Thyroid gland (tissue), 4 donors: ENCODE measurements at regions not wholly inside any gene's neighbourhood (a gene's known extent, or its start where the extent isn't known, plus 50 kb on each side); places are given as distances from the start of the nearest gene placed in this dataset.

Source experiments
- DNase-seq, 2 donors: peaks; one replicate each; pipeline ENCODE4 v3.0.0-alpha.2; 2019
- H3K27ac ChIP-seq, 3 donors: fragments of 200-600 bp; sonication (generic); 1 replicate in 2 of 3; 2 replicates in 1 of 3; pipeline ENCODE4 v1.5.1; 2016 to 2019; ENCODE audit warnings: mild to moderate bottlenecking in 1 of 3, moderate library complexity in 1 of 3
- H3K27me3 ChIP-seq: fragments of 200-600 bp; sonication (generic); one replicate; pipeline ENCODE4 v1.5.1; 2019
- H3K36me3 ChIP-seq, 2 donors: fragments of 200-600 bp; sonication (generic); one replicate each; pipeline ENCODE4 v1.5.1; 2016 to 2019
- H3K4me1 ChIP-seq, 2 donors: fragments of 200-600 bp; sonication (generic); one replicate each; pipeline ENCODE4 v1.5.1; 2017 to 2019
- H3K4me3 ChIP-seq, 3 donors: fragments of 200-600 bp; sonication (generic); replicated peaks in 1 of 3; 1 replicate in 2 of 3; 2 replicates in 1 of 3; pipeline ENCODE4 v1.5.1; 2016; ENCODE audit warnings: mild to moderate bottlenecking in 1 of 3
- H3K9me3 ChIP-seq: fragments of 200-600 bp; sonication (generic); one replicate; pipeline ENCODE4 v1.5.1; 2017
- POLR2A ChIP-seq, 2 donors: fragments of 450-650 bp; IDR thresholded peaks; one replicate each; pipeline ENCODE4 v1.6.1; 2017; ENCODE audit warnings: antibody characterized with exemption in 2 of 2, mild to moderate bottlenecking in 2 of 2, moderate library complexity in 1 of 2
- WGBS, 2 donors: methylation state at CpG; one replicate each; pipeline ENCODE4 v1.1.5; 2017; 5-methylcytosine and 5-hydroxymethylcytosine counted together
- intact Hi-C: fragments of 100-400 bp; cut with DNase I; formaldehyde crosslinking; loops from one replicate; pipeline ENCODE4 v1.15.1; 2023
- TF ChIP-seq, protein P1 (sequence below), 6 experiments: fragments of 200-600 bp in 3 of 6; fragments of 450-650 bp in 3 of 6; sonication (generic) in 3 of 6; IDR thresholded peaks; one replicate each; pipeline ENCODE4 v1.5.1; 2016 to 2019; ENCODE audit warnings: antibody characterized with exemption in 6 of 6, mild to moderate bottlenecking in 2 of 6, inconsistent platforms in 1 of 6, moderate library complexity in 1 of 6

DNA sequence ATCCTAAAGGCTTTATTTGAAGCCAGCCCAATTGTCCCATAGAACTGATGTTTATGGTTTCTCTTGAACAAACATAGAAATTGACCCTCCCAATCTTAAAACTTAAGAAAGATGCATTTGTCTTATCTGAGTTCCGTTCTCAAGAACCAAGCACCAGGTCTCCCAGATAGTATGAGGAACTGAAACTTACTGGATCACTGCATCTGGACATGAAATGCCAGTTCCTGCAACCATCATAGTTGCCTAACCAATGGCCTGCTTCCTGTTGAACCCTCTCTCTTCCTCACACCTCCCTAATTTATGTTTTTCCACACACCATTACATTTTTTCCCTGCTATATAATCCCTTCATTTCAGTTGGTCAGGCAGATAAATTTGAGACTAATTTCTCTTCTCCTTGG lies 478.9 kb downstream of the HTR1A start:
- H3K27me3 ChIP-seq: no peaks in the 10 kb centered on the region
- WGBS, 2 donors: 79 to 82% methylated on average over 1 of the region's 1 CpG
- H3K4me3 ChIP-seq: no peak overlapping the region
- no peaks in the 10 kb centered on the region for H3K9me3 ChIP-seq
- no peak for TF ChIP-seq POLR2A (IDR thresholded peaks at IDR 0.05)
- TF ChIP-seq, protein P1, sequence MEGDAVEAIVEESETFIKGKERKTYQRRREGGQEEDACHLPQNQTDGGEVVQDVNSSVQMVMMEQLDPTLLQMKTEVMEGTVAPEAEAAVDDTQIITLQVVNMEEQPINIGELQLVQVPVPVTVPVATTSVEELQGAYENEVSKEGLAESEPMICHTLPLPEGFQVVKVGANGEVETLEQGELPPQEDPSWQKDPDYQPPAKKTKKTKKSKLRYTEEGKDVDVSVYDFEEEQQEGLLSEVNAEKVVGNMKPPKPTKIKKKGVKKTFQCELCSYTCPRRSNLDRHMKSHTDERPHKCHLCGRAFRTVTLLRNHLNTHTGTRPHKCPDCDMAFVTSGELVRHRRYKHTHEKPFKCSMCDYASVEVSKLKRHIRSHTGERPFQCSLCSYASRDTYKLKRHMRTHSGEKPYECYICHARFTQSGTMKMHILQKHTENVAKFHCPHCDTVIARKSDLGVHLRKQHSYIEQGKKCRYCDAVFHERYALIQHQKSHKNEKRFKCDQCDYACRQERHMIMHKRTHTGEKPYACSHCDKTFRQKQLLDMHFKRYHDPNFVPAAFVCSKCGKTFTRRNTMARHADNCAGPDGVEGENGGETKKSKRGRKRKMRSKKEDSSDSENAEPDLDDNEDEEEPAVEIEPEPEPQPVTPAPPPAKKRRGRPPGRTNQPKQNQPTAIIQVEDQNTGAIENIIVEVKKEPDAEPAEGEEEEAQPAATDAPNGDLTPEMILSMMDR (IDR thresholded peaks at IDR 0.05): no peak
- DNase-seq: no peak
- no peak overlapping the region for H3K27ac ChIP-seq
- H3K4me1 ChIP-seq: no peaks in the 10 kb centered on the region
- H3K36me3 ChIP-seq: no peaks in the 10 kb centered on the region
- intact Hi-C loops: no loop called here

DNA sequence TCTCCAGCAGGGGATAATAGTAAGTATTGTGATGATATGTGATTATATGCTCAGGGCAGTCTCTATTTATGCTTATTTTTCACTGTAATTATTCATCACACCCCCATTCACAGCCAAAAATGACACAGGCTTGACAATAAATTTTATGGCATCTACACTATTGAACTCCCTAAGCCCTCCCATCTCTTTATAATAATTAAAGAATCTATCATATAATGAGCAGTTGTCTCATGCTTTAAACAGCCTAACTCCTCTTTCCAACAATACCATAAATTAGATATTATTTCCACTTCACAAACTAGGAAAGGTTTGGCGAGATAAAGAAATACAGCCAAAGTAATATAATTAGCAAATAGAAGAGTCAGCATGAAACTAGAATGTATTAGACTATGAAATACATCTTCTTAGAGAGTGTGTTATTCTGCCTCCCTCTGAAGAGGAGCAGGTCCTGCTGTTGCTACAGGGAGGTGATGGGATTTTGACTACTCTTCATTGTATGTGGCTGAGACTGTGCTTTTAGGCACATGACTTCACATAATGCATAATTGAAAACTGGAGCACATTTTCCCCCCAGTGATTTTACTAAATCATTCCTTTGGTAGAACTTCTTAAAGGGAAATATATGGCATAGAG lies 488.8 kb downstream of the HTR1A start:
- Histone ChIP-seq H3K4me1 (no peaks in the 10 kb centered on the region), H3K27ac (no peak overlapping the region), H3K9me3 (no peaks in the 10 kb centered on the region), H3K36me3 (no peaks in the 10 kb centered on the region), H3K27me3 (no peaks in the 10 kb centered on the region), H3K4me3 (no peak overlapping the region)
- intact Hi-C loops: no loop called here
- TF ChIP-seq, protein P1 (IDR thresholded peaks at IDR 0.05): no peak
- TF ChIP-seq POLR2A (IDR thresholded peaks at IDR 0.05): no peak
- no peak for DNase-seq
- WGBS, 2 donors: 59 to 84% methylated on average over 1 of the region's 1 CpG

DNA sequence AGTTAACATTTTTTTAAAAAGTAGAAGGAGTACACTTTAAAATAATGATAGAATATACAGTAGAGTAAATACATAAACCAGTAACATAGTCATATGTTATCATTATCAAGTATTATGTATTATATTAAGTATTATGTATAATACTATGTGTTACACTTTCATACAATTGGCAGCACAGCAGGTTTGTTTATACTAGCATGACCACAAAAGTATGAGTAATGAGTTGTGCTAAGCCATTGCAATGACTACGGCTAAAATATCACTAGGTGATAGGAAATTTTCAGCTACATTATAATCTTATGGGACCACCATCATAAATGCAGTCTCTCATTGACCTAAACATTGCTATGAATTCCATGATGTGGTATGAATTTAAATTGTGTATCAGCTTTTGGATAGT lies 506.0 kb downstream of the HTR1A start:
- Histone ChIP-seq H3K4me1 (no peaks in the 10 kb centered on the region), H3K27me3 (no peaks in the 10 kb centered on the region), H3K4me3 (no peak overlapping the region), H3K36me3 (no peaks in the 10 kb centered on the region), H3K9me3 (no peaks in the 10 kb centered on the region), H3K27ac (no peak overlapping the region)
- WGBS, 2 donors: 89 to 91% methylated on average over 1 of the region's 1 CpG
- no peak for DNase-seq
- intact Hi-C loops: no loop called here
- no peak for TF ChIP-seq POLR2A (IDR thresholded peaks at IDR 0.05)

DNA sequence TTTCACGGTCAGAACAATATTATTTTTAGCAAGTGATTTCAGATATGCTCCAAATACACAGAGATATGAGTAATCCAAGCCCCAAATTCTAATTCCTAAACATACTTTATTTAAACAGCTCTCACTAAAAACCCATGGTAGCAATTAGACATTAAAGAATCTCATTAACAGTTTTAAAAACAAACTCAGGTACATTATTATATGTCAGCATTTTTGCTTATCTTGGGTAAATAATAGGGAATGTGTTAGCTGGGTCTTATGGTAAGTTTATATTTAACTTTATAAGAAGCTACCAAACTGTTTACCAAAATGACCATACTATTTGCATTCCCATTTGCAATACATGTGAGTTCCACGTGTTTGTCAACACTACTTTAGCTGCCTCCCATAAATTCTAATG lies 511.1 kb downstream of the HTR1A start:
- Histone ChIP-seq H3K36me3 (no peaks in the 10 kb centered on the region), H3K27ac (no peak overlapping the region), H3K4me3 (no peak overlapping the region), H3K4me1 (no peaks in the 10 kb centered on the region), H3K27me3 (no peaks in the 10 kb centered on the region), H3K9me3 (no peaks in the 10 kb centered on the region)
- WGBS, 2 donors: 78 to 84% methylated on average over 2 of the region's 2 CpGs
- DNase-seq: no peak
- intact Hi-C loops: no loop called here
- no peak for TF ChIP-seq POLR2A (IDR thresholded peaks at IDR 0.05)
- TF ChIP-seq, protein P1 (IDR thresholded peaks at IDR 0.05): no peak

DNA sequence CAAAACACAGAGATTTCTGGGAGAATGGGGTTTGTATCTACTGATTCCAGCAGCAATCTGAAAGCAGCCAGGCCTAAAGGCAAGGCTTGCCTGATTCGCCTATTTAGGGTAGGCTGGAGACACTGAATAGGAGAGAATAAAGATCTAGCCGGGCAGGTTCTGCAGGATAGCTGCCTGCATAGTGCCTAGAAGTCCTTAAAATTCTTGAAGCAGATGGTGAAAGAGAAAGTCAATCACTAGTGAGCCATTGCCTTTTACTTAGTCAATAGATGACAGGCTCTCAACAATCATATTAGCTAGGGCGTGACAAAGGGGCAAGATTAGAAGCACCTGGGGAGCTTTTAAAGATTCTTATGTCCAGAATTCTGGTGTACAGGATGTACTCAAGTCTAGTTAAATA lies 522.7 kb downstream of the HTR1A start:
- 44 to 52% methylated on average over 3 of the region's 3 CpGs for WGBS, 2 donors
- Histone ChIP-seq H3K9me3 (no peaks in the 10 kb centered on the region), H3K4me3 (no peak overlapping the region), H3K27me3 (no peaks in the 10 kb centered on the region), H3K36me3 (no peaks in the 10 kb centered on the region), H3K4me1 (no peaks in the 10 kb centered on the region), H3K27ac (no peak overlapping the region)
- no peak for TF ChIP-seq POLR2A (IDR thresholded peaks at IDR 0.05)
- intact Hi-C loops: no loop called here
- no peak for DNase-seq

DNA sequence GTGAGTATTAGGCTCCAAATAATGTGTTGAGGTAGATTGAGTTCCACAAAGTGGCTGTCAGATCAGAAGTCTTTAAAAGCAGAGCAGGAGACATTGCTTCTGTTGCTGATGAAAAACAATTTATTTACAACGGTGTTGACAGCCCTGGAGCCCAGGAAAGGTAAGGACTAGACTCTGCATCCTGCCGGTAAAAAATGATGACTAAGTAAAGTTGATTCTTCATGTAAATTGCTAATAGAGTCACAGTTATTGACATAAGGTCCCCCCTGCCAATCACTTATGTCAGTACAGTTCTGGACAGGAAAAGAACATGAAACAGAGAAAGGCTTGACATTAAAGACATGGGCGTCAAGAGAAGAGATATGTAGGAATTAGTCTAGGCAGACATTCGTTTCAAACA lies 552.5 kb downstream of the HTR1A start:
- H3K27me3 ChIP-seq: no peaks in the 10 kb centered on the region
- H3K27ac ChIP-seq: no peak overlapping the region
- DNase-seq: no peak
- no peaks in the 10 kb centered on the region for H3K9me3 ChIP-seq
- no peak overlapping the region for H3K4me3 ChIP-seq
- WGBS, 2 donors: 76 to 80% methylated on average over 4 of the region's 4 CpGs
- H3K36me3 ChIP-seq: no peaks in the 10 kb centered on the region
- intact Hi-C loops: no loop called here
- TF ChIP-seq, protein P1 (IDR thresholded peaks at IDR 0.05): no peak
- TF ChIP-seq POLR2A (IDR thresholded peaks at IDR 0.05): no peak
- no peaks in the 10 kb centered on the region for H3K4me1 ChIP-seq
